GM21717 (cell line): ENCODE measurements at regions not wholly inside any gene's neighbourhood (a gene's known extent, or its start where the extent isn't known, plus 50 kb on each side); places are given as distances from the start of the nearest gene placed in this dataset.

ENCODE experiments used
- ATAC-seq: cut with Tn5 transposase; IDR thresholded peaks from one replicate; pipeline ENCODE4 v1.9.1; 2021; ENCODE audit warnings: mild to moderate bottlenecking, moderate library complexity; ENCODE audit not compliant: unreplicated experiment

- no peak for ATAC-seq
These were observed 537.9 kb upstream of the GJE1 start for GRCh38 chr6:141594874-141595273.

- ATAC-seq, result no peak
These were observed 539.4 kb upstream of the GJE1 start for GRCh38 chr6:141593311-141593710.

GRCh38 chr6:141587482-141588266, 545.1 kb upstream of the GJE1 start:
- no peak for ATAC-seq

- no peak for ATAC-seq
These were observed 551.7 kb upstream of the GJE1 start for GRCh38 chr6:141580988-141581552.

GRCh38 chr6:141580131-141580530, 552.6 kb upstream of the GJE1 start:
- no peak for ATAC-seq

GRCh38 chr6:141576751-141577150, 556.0 kb upstream of the GJE1 start:
- ATAC-seq, result no peak

GRCh38 chr6:141562851-141563763, 569.6 kb upstream of the GJE1 start:
- ATAC-seq, result peak; percentile 88

GRCh38 chr6:141562186-141562811, 570.4 kb upstream of the GJE1 start:
- peak; percentile 43 for ATAC-seq

- ATAC-seq, result no peak
These were observed 571.6 kb upstream of the GJE1 start for GRCh38 chr6:141561154-141561553.

- ATAC-seq, result peak; percentile 70
These were observed 580.3 kb upstream of the GJE1 start for GRCh38 chr6:141552463-141552862.

- no peak for ATAC-seq
These were observed 580.7 kb upstream of the GJE1 start for GRCh38 chr6:141552031-141552430.

- ATAC-seq, result no peak
These were observed 581.4 kb upstream of the GJE1 start for GRCh38 chr6:141551318-141551717.

GRCh38 chr6:141550471-141550870, 582.3 kb upstream of the GJE1 start:
- no peak for ATAC-seq

- no peak for ATAC-seq
These were observed 583.8 kb upstream of the GJE1 start for GRCh38 chr6:141548966-141549365.

- ATAC-seq, result no peak
These were observed 591.0 kb upstream of the GJE1 start for GRCh38 chr6:141541581-141542324.

- ATAC-seq, result no peak
These were observed 592.5 kb upstream of the GJE1 start for GRCh38 chr6:141540207-141540606.

- no peak for ATAC-seq
These were observed 593.1 kb upstream of the GJE1 start for GRCh38 chr6:141539617-141540016.

- no peak for ATAC-seq
These were observed 600.5 kb upstream of the GJE1 start for GRCh38 chr6:141532211-141532610.

- ATAC-seq, result no peak
These were observed 601.7 kb upstream of the GJE1 start for GRCh38 chr6:141531040-141531439.

- ATAC-seq, result no peak
These were observed 604.1 kb upstream of the GJE1 start for GRCh38 chr6:141528596-141528995.
